ENCODE measurements at regions not wholly inside any gene's neighbourhood (a gene's known extent, or its start where the extent isn't known, plus 50 kb on each side); places are given as distances from the start of the nearest gene placed in this dataset.

DNA sequence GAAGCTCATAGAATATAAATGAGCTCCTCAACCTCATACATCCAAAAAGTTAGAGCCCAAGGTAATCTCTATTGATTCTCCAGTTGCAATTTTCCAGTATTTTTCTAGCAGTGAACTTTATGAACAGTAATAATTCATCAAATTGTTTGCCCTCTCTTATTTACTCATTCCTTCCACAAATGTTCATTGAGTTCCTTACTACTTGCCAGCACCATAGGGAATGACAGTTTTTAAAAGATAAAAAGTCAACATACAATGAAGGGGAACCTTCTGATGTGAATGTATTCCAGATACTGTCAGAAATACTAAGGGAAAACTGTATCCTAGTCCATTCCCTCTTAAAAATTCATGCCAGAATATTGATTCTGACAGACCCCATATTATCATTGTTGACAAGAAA is 277.0 kb upstream of the C1orf87 start:
- Histone ChIP-seq H3K27me3 (ENCODE audit: insufficient read depth in 3 of 3, low read length in 2 of 3) (no peaks in the 10 kb centered on the region), H3K4me1 (no peaks in the 10 kb centered on the region), H3K36me3 (ENCODE audit: insufficient read depth in 1 of 2, low read depth in 1 of 2) (no peaks in the 10 kb centered on the region), H3K27ac (no peak overlapping the region), H3K4me3 (no peak overlapping the region), H3K9me3 (no peaks in the 10 kb centered on the region)
- ATAC-seq = no peak
- intact Hi-C loops (cut with DNase I) = no loop called here
- no peak for TF ChIP-seq CTCF (IDR thresholded peaks at IDR 0.05)
- DNase-seq = no peak

GRCh38 chr1:60348884-60349283 is 275.3 kb upstream of the C1orf87 start:
- H3K9me3 ChIP-seq = no peaks in the 10 kb centered on the region
- no peaks in the 10 kb centered on the region for H3K36me3 ChIP-seq (ENCODE audit: insufficient read depth in 1 of 2, low read depth in 1 of 2)
- H3K27me3 ChIP-seq (ENCODE audit: insufficient read depth in 3 of 3, low read length in 2 of 3) = no peaks in the 10 kb centered on the region
- no peak overlapping the region for H3K27ac ChIP-seq
- DNase-seq (no peak), ATAC-seq (no peak)
- intact Hi-C loops (cut with DNase I) = no loop called here
- no peak overlapping the region for H3K4me3 ChIP-seq
- TF ChIP-seq CTCF (IDR thresholded peaks at IDR 0.05) = no peak
- 92 to 100% (median 93%) methylated on average over 1 of the region's 1 CpG for WGBS, 3 donors
- H3K4me1 ChIP-seq = no peaks in the 10 kb centered on the region

- intact Hi-C loops (cut with DNase I) = no loop called here
- ATAC-seq (no peak), DNase-seq (no peak)
- Histone ChIP-seq H3K27me3 (ENCODE audit: insufficient read depth in 3 of 3, low read length in 2 of 3) (no peaks in the 10 kb centered on the region), H3K27ac (no peak overlapping the region), H3K9me3 (no peaks in the 10 kb centered on the region), H3K36me3 (ENCODE audit: insufficient read depth in 1 of 2, low read depth in 1 of 2) (no peaks in the 10 kb centered on the region), H3K4me1 (no peaks in the 10 kb centered on the region), H3K4me3 (no peak overlapping the region)
- 98 to 100% (median 100%) methylated on average over 1 of the region's 1 CpG for WGBS, 3 donors
- TF ChIP-seq CTCF (IDR thresholded peaks at IDR 0.05) = no peak
Measured at GRCh38 chr1:60345621-60346020, 272.1 kb upstream of the C1orf87 start.

DNA sequence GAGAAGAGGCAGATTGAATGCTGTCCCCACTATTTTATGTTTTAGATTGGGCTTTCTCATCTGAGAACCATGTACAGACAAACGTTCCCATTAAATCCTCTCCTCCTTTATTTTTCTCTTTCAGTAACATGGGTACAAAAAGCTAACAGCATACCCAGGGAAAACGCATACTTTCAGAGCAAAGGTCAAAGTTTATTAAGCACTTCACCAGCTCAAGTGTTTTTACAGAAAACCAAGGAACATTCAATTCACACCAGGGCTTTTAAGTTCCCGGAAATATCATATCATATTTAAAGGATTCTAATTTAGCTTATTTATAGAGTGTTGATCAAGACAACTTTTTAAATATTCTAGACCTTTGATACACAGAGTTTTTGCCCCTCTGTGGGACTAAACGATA is 271.5 kb upstream of the C1orf87 start:
- no peak for ATAC-seq
- H3K27ac ChIP-seq = no peak overlapping the region
- no peak for TF ChIP-seq CTCF (IDR thresholded peaks at IDR 0.05)
- H3K36me3 ChIP-seq (ENCODE audit: insufficient read depth in 1 of 2, low read depth in 1 of 2) = no peaks in the 10 kb centered on the region
- H3K4me3 ChIP-seq = no peak overlapping the region
- no peaks in the 10 kb centered on the region for H3K27me3 ChIP-seq (ENCODE audit: insufficient read depth in 3 of 3, low read length in 2 of 3)
- intact Hi-C loops (cut with DNase I) = no loop called here
- no peaks in the 10 kb centered on the region for H3K9me3 ChIP-seq
- no peak for DNase-seq
- H3K4me1 ChIP-seq = no peaks in the 10 kb centered on the region
- 67 to 70% (median 69%) methylated on average over 4 of the region's 4 CpGs for WGBS, 3 donors

- WGBS, 3 donors = 70 to 99% (median 96%) methylated on average over 2 of the region's 2 CpGs
- no peaks in the 10 kb centered on the region for H3K27me3 ChIP-seq (ENCODE audit: insufficient read depth in 3 of 3, low read length in 2 of 3)
- no peaks in the 10 kb centered on the region for H3K4me1 ChIP-seq
- H3K36me3 ChIP-seq (ENCODE audit: insufficient read depth in 1 of 2, low read depth in 1 of 2) = no peaks in the 10 kb centered on the region
- intact Hi-C loops (cut with DNase I) = no loop called here
- no peak for ATAC-seq
- H3K4me3 ChIP-seq = no peak overlapping the region
- TF ChIP-seq CTCF (IDR thresholded peaks at IDR 0.05) = no peak
- no peak overlapping the region for H3K27ac ChIP-seq
- no peaks in the 10 kb centered on the region for H3K9me3 ChIP-seq
- no peak for DNase-seq
Measured at GRCh38 chr1:60343736-60344135, 270.2 kb upstream of the C1orf87 start.

Measured in psoas muscle (tissue), 7 donors.